Glomerular visceral epithelial cell (primary cell): ENCODE measurements at regions not wholly inside any gene's neighbourhood (a gene's known extent, or its start where the extent isn't known, plus 50 kb on each side); places are given as distances from the start of the nearest gene placed in this dataset.
"Not testable (repeated sequence)": the region's sequence is repeated elsewhere in the genome, so short reads cannot be mapped to it uniquely, and the experiment has no call there.

Source experiments
- DNase-seq: peaks from one replicate; pipeline ENCODE4 v3.0.0-alpha.2; 2016; ENCODE audit errors: extremely low spot score

GRCh38 chr5:98497418-98497817 is 276.0 kb upstream of the RGMB start:
- no peak for DNase-seq

- DNase-seq, result no peak
Measured at GRCh38 chr5:98498028-98498427, 275.4 kb upstream of the RGMB start.

GRCh38 chr5:98499892-98500291 is 273.6 kb upstream of the RGMB start:
- DNase-seq, result no peak

- DNase-seq, result no peak
Measured at GRCh38 chr5:98500811-98501210, 272.7 kb upstream of the RGMB start.

DNA sequence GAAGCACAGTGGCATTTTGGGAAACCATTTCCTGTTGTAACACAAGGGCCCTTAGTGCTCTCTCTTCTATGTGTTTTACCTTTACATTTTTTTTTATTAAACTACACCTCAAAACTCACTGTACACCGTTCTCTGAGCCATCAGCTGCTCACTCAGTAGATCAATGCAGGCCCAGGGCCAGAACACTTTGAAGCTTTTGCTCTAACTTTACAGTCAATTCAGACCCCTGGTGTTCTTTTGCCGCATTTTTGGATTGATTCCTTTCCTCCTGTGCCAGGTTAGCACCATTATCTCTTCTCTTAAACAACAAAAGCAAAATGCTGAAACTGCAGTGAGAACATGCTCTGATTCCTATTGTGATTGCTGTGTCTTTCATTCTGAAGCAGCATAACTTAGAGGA is 269.8 kb upstream of the RGMB start:
- DNase-seq, result no peak

DNA sequence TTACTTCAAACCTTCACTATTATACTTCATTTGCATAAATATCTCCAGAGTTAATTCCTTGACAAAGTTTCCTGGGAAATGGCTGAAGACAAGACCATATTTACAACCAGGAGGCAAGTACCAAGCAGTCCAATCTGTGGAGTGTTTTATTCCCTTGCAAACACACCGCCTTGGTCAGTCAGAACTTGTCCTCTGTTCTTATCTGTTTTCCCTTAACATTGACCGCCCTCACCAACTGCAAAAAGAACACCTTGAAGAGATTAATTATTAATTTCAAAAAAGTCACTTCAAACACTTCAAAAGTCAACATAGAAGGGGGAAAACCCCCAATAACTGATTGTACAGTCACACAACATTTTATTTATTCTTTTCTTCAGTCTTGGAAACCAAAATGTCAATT is 269.0 kb upstream of the RGMB start:
- no peak for DNase-seq

DNA sequence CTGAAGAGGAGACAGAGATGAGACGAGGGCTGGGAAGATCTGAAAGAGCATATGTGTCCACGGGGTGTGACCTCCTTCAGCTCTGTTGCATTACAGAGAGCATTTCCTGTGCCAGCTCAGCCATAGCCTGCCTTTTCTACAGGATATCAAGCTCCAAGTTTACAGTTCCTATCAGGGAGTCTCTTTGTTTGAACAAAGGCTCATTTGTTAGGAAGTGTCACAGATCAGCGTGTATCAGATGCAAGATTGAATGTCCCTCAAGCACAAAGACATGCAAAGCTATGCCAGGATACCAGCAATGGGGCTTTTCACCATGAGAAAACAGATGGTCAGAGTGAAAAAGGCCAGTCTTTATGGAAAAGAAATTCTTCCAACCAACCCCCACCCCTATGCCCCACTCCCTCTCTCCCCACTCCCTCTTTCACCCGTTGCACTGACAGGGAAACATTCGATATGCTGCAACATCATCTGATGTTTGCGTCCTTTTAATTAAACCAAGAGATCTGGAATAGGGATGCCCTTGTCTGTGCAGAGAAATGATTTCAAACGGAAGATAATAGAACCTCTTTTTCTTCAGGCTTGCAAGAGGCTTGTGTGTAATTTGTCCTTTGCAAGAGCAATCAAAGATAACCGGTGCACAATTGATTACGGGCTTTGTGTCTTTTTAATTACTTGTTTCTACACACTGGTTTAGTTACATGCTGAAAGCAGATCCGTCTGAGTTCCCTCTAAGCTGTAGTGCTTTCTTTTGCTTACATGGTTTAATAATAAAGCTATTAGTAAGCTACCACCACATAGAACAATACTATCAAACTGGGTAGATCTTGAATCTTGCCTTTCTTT is 263.1 kb upstream of the RGMB start:
- peak; percentile 8 for DNase-seq

GRCh38 chr5:98513380-98513779 is 260.1 kb upstream of the RGMB start:
- DNase-seq, result no peak

DNA sequence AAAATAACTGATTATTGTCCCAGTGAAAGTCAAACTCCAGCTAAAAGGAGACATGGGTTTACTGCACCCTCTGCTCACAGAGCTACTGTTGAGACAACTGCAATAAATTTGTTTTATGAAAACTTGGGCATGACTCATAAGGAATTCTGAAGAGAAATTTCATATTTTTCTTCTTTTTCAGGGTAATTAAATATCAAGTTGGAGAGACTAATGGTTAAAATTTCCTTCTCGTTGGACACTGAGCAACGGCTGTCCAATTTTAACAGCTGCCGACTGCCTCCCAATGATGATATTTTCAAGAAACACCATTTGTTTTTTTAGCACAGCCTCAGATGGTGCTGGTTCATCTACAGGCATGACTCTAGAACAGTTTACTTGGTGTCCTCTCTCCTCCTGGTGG is 259.2 kb upstream of the RGMB start:
- DNase-seq, result no peak

GRCh38 chr5:98516701-98517100 is 256.8 kb upstream of the RGMB start:
- no peak for DNase-seq

- no peak for DNase-seq
Measured at GRCh38 chr5:98517560-98518366, 255.7 kb upstream of the RGMB start.

DNA sequence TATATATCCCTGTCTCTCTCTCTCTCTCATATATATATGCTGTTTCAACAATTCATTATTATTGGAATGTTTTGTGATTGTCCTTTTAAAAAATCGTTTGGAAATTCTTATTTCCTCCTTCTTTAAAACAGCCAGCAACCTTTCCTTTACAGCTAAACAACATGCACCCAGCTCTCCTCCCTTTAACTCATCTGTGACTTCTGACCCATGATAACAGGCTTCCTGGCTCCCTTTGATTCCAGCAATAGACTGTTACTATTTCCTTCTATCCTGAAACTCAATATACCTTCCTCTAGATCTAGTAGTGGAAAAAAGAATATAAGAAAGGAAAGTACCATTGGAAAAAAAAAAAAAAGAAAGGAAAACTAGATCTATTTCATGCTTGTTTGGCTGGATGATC is 254.7 kb upstream of the RGMB start:
- no peak for DNase-seq

DNA sequence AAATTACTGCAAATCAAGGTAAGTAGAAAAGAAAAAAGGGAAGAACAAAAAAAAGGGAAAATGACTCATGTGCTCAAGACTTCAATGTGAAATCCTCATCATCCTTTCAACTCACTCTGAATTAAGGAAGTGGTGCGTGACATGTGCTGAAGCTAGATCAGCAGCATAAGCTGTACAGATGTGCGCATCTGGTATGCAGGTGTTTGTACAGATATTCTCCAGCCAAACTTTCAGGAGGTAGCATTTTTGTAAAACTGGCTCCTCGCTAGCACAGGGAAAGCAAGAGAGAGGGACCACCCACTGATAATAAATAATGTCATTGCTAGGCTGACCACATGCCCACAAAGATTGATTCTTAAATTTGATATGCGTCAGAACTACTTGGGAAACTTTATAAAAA is 253.9 kb upstream of the RGMB start:
- DNase-seq, result no peak

DNA sequence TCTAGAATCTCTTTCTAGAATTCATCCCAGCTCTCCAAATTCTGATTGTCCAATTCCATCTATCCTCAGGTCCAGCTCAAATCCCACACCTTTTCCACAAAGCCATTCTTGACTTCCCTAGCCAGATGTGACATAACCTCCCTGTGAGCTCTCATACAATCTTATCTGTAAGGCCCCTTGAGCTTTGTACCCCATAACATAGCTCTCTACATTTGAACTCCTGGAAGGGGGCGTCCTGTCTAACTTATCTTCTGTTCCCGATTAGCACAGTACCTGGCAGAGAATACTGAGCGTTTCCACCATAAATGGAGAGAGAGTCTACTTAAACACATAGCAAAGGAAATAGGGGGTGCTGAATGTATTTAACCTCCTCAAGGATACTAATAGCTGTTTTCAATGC is 251.6 kb upstream of the RGMB start:
- no peak for DNase-seq

DNA sequence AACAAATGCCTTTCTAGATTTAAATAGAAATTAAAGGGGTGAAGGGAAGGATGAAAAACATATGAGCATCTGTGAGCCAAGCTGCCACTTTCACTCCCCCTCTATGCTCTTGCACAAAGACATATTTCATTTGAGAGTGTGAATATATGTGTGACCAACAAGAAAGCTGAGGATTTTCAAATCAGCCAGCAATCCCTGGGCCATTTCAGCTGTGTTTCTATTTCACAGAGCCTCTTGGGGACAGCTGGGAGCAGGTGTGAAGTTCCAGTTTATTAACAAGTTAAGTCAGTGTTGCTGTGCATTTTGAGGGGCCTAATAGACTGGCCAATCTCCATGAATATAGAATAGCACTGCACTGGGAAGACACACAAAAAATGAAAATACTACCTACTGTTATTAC is 248.7 kb upstream of the RGMB start:
- DNase-seq, result no peak

- no peak for DNase-seq
Measured at GRCh38 chr5:98527846-98528245, 245.6 kb upstream of the RGMB start.

GRCh38 chr5:98529321-98529720 is 244.1 kb upstream of the RGMB start:
- DNase-seq, result no peak

- no peak for DNase-seq
Measured at GRCh38 chr5:98530224-98530623, 243.2 kb upstream of the RGMB start.

DNA sequence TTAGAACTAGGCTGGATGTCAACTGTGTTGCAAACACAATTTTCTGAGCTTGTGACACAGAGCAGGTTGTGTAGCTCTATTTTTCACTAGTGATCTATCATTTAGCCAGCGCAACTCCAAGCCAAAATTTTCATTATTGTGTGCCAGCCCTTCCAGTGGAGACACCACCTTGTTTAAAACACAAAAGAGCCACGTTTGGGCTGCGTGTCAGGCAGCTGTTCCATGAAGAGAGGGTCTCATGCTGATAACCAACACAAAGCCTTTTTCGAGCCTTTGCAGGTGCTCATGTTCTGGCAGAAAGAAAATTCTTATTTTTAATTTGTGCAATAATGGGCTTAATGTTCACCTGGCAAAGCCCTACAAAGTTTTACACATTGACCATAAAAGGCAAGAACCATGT is 237.6 kb upstream of the RGMB start:
- no peak for DNase-seq

DNA sequence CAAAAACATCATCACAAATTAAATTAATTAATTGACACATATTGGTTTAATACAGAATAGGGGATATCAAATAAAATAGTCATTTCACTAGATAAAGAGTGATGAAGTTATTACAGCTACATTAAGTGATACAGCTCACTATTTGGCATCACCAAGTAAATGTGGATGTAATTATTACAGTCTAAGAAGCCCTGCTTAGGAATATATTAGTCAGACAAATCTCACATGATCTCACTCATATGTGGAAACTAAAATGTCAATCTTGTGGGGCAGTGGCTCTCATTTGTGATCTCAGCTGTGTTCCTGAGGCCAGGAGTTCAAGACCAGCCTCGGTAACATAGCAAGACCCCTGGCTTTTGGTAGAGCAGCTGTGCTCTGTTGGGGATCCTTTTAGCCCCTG is 233.4 kb upstream of the RGMB start:
- no peak for DNase-seq

GRCh38 chr5:98541641-98542040 is 231.8 kb upstream of the RGMB start:
- DNase-seq, result no peak

- no peak for DNase-seq
Measured at GRCh38 chr5:98543490-98543889, 230.0 kb upstream of the RGMB start.

- DNase-seq, result not testable (repeated sequence)
Measured at GRCh38 chr5:98546924-98547323, 226.5 kb upstream of the RGMB start.
